GM10266 (cell line): ENCODE measurements at regions not wholly inside any gene's neighbourhood (a gene's known extent, or its start where the extent isn't known, plus 50 kb on each side); places are given as distances from the start of the nearest gene placed in this dataset.
A peak's percentile ranks its signal among the peaks of the same experiment; 100 is the strongest.

ENCODE experiments used
- DNase-seq: peaks from one replicate; pipeline ENCODE4 v3.0.0; 2012; ENCODE audit errors: extremely low spot score
- TF ChIP-seq, protein P1 (sequence below): IDR thresholded peaks from 2 replicates; pipeline ENCODE4 v1.5.1; 2012; ENCODE audit warnings: mild to moderate bottlenecking, low read depth; ENCODE audit not compliant: control insufficient read depth, insufficient read depth; ENCODE audit errors: missing control alignments

DNA sequence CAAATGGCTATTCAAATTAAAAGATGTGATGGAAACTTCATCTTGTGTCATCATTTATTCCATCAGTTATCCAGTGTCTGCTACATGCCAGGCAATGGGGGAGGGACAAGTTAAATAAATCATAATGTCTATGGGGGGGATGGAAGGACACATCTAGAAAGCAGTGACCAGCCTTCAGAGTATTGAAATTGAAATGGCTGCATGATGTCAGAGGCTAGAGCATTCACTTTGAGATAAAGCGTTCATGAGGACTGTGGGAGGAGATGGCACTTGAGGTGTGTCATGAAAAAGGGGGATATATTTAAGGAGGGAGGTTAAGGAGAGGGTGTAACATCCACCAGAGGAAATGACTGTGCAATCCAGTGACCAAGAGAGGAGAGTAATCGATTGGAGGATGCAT lies 50.6 kb downstream of the SLIT2 start:
- TF ChIP-seq, protein P1, sequence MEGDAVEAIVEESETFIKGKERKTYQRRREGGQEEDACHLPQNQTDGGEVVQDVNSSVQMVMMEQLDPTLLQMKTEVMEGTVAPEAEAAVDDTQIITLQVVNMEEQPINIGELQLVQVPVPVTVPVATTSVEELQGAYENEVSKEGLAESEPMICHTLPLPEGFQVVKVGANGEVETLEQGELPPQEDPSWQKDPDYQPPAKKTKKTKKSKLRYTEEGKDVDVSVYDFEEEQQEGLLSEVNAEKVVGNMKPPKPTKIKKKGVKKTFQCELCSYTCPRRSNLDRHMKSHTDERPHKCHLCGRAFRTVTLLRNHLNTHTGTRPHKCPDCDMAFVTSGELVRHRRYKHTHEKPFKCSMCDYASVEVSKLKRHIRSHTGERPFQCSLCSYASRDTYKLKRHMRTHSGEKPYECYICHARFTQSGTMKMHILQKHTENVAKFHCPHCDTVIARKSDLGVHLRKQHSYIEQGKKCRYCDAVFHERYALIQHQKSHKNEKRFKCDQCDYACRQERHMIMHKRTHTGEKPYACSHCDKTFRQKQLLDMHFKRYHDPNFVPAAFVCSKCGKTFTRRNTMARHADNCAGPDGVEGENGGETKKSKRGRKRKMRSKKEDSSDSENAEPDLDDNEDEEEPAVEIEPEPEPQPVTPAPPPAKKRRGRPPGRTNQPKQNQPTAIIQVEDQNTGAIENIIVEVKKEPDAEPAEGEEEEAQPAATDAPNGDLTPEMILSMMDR: no peak
- DNase-seq: no peak

DNA sequence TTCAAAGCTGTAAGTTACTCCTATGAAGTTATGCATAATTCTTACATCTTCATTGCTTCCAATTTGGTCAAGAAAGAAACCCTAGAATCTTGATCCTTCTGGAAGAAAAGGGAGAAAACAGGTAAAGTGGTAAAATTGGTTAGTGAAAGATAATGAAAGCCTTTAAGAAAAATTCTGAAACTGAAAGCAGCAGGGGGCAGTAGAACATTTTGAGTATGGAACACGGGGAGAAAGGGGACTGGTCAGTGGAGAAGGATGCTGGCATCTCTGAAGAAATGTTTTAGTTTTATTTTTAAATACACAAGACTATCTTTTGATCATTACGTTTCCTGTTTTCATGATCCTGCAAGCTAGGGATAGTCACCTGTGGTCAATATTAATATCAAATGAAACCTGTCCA lies 54.3 kb downstream of the SLIT2 start:
- DNase-seq: no peak
- TF ChIP-seq, protein P1: no peak

DNA sequence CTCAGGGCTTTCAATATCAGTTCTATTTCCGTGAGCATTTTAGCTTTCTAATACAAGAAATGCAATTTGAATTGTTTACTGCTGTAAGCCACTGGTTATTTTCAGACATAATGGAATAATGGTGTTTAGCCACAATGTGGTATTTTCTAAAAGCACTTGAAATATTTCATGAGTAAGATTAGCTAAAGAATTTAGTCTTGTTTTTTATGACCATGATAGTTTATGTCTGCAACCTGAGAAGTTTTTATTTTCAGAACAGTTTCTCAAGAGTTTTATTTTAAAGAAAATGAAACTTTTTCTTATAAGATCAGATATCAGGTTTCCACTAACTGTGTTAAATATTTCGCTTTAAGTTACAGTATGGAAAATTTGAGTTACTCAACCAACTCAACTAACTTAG lies 60.2 kb downstream of the SLIT2 start:
- TF ChIP-seq, protein P1: no peak
- DNase-seq: no peak

DNA sequence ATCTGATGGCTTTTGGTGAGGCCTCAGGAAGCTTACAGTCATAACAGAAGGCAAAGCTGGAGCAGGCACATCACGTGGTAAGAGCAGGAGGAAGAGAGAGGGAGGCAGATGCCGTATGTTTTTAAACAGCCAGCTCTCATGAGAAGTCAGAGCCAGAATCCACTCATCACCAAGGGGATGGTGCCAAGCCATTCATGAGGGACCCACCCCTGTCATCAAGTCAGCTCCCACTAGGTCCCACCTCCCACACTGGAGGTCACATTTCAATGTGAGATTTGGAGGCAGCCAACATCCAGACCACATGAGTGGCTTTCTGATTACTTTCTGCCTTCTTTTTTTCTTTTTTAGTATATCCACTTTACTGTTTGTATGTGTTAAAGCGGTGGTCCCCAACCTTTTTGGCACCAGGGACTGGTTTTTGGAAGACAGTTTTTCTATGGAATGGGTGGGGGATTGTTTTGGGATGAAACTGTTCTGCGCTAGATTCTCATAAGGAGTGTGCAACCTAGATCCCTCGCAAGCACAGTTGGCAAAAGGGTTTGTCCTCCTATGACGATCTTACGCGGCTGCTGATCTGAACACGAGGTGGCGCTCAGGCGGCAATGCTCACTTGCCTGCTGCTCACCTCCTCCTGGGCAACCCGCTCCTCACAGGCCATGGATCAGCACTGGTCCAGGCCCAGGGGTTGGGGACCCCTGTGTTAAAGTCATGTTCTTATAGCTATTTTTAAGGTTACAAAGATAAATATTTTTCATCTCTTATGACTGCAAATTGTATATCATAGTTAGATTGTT lies 61.7 kb downstream of the SLIT2 start:
- no peak for DNase-seq
- TF ChIP-seq, protein P1: peak; percentile 61

DNA sequence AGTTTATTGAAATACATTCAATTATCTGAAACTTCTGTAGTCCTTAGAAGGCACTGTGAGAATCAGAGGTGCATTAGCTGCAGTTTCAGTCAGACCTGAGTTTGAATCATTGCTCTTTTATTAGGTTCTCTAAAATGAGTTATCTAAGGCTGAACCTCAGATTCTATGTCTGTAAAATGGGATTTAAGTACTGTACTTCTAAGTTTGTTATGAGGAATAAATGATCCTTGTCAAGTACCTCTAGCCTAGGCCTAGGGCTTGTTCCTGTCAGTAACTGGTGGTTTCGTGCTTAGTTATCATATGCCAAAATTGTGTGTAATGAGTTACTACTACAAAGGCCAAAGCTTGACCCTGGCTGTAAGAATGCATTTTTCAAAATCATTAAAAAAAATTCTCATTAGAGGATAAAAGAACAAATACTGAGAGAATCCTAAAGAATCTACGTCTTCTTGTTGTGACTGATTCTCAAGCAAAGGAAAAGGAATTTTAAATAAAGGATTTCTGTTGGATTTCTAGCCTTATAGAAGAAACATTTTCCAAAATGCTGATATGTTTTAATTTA lies 65.8 kb downstream of the SLIT2 start:
- TF ChIP-seq, protein P1: no peak

DNA sequence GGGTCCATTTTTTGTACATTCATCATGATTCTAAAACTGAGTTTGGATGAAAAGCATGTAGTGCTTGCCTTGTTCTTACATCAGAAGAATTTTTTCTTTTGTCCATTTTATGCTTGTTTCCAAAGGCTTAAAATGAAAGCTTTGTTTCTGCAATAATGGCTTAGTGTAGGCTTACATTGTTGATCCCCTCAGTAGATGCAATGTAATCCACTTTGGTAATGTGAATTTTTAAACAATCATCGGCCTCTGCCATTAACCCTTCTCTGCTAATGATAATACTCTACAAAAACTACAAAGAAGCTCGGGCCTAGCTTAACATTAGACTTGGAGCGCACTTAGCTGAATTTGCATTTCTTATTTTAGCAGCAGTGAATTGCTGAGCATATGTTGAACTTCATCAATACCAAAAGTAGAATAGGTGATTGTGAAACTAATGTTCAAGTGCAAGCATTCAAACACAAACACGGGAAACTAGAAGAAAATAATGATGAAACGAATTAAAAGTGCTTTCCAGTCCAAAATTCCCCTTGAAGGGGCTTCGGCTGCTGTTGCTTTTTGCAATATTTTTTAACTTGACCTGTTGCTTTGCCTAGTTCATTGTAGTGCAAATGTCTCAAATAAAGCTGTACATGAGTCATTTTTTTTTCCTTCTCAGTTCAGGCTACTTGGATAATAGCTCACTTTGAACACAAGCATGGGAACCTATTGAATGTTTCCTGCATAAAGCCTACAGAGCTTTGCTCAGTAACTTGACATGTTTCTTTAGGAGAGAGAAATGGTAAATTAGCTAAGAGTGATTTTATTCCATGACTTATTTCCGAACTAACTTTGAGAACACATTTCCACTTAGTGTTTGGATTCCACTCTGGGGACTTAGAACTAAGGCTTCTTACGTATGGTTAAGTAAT lies 66.5 kb downstream of the SLIT2 start:
- TF ChIP-seq, protein P1: no peak
- DNase-seq: no peak

More for the DNA sequence above, 65.8 kb downstream of the SLIT2 start:
- no peak for DNase-seq

DNA sequence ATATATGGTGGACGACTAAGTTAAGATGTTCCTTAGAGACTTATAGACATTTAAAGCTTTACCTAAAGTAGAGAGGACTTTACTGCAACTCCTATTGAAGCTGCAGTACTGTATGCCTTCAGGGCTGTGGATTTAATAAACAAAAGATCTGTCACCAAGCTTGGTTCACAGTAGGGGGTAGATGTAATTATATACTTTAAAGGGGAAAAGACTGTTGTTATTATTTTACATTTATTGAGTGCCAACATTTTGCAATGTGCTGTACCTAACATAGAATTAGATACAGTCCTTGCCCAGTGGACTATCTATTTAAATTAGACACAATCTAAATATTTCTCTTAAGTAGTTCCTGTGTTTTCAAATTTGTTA lies 67.2 kb downstream of the SLIT2 start:
- TF ChIP-seq, protein P1: no peak
- DNase-seq: no peak
